SK-N-SH (cell line): ENCODE measurements at regions not wholly inside any gene's neighbourhood (a gene's known extent, or its start where the extent isn't known, plus 50 kb on each side); places are given as distances from the start of the nearest gene placed in this dataset.

Experiments used
- CTCF ChIA-PET: fragments of 300-600, 350-600 bp; formaldehyde crosslinking; extraction: SDS; loops from one replicate; lab custom pipeline; 2021; lab: Yijun Ruan, JAX
- POLR2A ChIA-PET: fragments of 350-600 bp; sonication (Branson Sonifier 250); formaldehyde crosslinking; extraction: SDS; loops from one replicate; lab custom pipeline; 2020; ENCODE audit warnings: antibody characterized with exemption, inconsistent platforms; lab: Yijun Ruan, JAX
- DNase-seq: peaks from one replicate; pipeline ENCODE4 v3.0.0; 2012
- H2AFZ ChIP-seq: fragments of 200-600 bp; sonication (generic); 2 replicates; pipeline ENCODE4 v1.8.1; 2016; ENCODE audit warnings: antibody characterized with exemption, mild to moderate bottlenecking, low read depth
- H3F3A ChIP-seq: fragments of 200-600 bp; sonication (generic); replicated peaks from 2 replicates; pipeline ENCODE3; 2016; ENCODE audit warnings: antibody characterized with exemption, mild to moderate bottlenecking; ENCODE audit not compliant: insufficient read depth
- H3K27ac ChIP-seq, 2 experiments: fragments of 200-500 bp in 1 of 2; fragments of 200-600 bp in 1 of 2; sonication (Bioruptor generic) in 1 of 2; sonication (generic), shearing (Covaris generic) in 1 of 2; 2 replicates each; pipeline versions ENCODE4 v1.5.1 to v1.6.1; 2014 to 2016; ENCODE audit warnings: low read depth in 2 of 2, inconsistent platforms in 1 of 2, low read length in 1 of 2, mild to moderate bottlenecking in 1 of 2, mixed read lengths in 1 of 2
- H3K27me3 ChIP-seq: fragments of 200-600 bp; sonication (generic), shearing (Covaris generic); 2 replicates; pipeline ENCODE4 v1.6.1; 2016; ENCODE audit warnings: mixed run types; ENCODE audit not compliant: insufficient read depth
- H3K36me3 ChIP-seq, 2 experiments: fragments of 200-500 bp in 1 of 2; fragments of 200-600 bp in 1 of 2; sonication (Bioruptor generic) in 1 of 2; sonication (generic) in 1 of 2; replicated peaks in 1 of 2; 2 replicates each; pipeline versions ENCODE3 to v1.5.1; 2014 to 2016; ENCODE audit warnings: low read length in 1 of 2, mild to moderate bottlenecking in 1 of 2; ENCODE audit not compliant: insufficient read depth in 2 of 2, control insufficient read depth in 1 of 2
- H3K4me1 ChIP-seq, 2 experiments: fragments of 200-500 bp in 1 of 2; fragments of 200-600 bp in 1 of 2; sonication (Bioruptor generic) in 1 of 2; sonication (generic), shearing (Covaris generic) in 1 of 2; 2 replicates each; pipeline versions ENCODE4 v1.5.1 to v1.6.1; 2014 to 2016; ENCODE audit warnings: low read depth in 1 of 2, low read length in 1 of 2, mixed run types in 1 of 2; ENCODE audit not compliant: insufficient read depth in 2 of 2, control insufficient read depth in 1 of 2
- H3K4me2 ChIP-seq: fragments of 200-600 bp; sonication (generic), shearing (Covaris generic); 2 replicates; pipeline ENCODE4 v1.6.1; 2017; ENCODE audit warnings: mixed run types
- H3K4me3 ChIP-seq, 2 experiments: fragments of 200-500 bp in 1 of 2; fragments of 200-600 bp in 1 of 2; sonication (Bioruptor generic) in 1 of 2; sonication (generic), shearing (Covaris generic) in 1 of 2; 2 replicates each; pipeline versions ENCODE4 v1.5.1 to v1.8.1; 2014 to 2016; ENCODE audit warnings: low read depth in 2 of 2, inconsistent platforms in 1 of 2, low read length in 1 of 2, mild to moderate bottlenecking in 1 of 2, mixed read lengths in 1 of 2, moderate library complexity in 1 of 2
- H3K79me2 ChIP-seq: fragments of 200-600 bp; sonication (generic); 2 replicates; pipeline ENCODE4 v1.8.1; 2017; ENCODE audit warnings: mild to moderate bottlenecking; ENCODE audit not compliant: insufficient read depth
- H3K9ac ChIP-seq: fragments of 200-600 bp; sonication (generic); 2 replicates; pipeline ENCODE4 v1.6.1; 2017; ENCODE audit warnings: mixed run types
- H3K9me2 ChIP-seq: fragments of 200-600 bp; sonication (generic); 2 replicates; pipeline ENCODE4 v1.6.1; 2017; ENCODE audit warnings: mixed run types
- H3K9me3 ChIP-seq: fragments of 200-600 bp; sonication (generic); 2 replicates; pipeline ENCODE4 v1.6.1; 2017; ENCODE audit warnings: mixed run types, mild to moderate bottlenecking, moderate library complexity
- H4K20me1 ChIP-seq: fragments of 200-600 bp; sonication (generic); 2 replicates; pipeline ENCODE4 v1.6.1; 2017; ENCODE audit warnings: mild to moderate bottlenecking, mixed run types; ENCODE audit not compliant: insufficient read depth
- EP300 ChIP-seq, 2 experiments: IDR thresholded peaks; 2 replicates each; pipeline versions ENCODE4 v1.4.0 to v1.6.1; 2012; ENCODE audit warnings: borderline replicate concordance in 1 of 2, low read depth in 1 of 2, low read length in 1 of 2
- EZH2phosphoT487 ChIP-seq: fragments of 200-600 bp; sonication (generic); IDR thresholded peaks from 2 replicates; pipeline ENCODE4 v1.6.1; 2017; ENCODE audit warnings: low read depth, mixed run types, mild to moderate bottlenecking, antibody characterized with exemption, moderate library complexity, borderline replicate concordance
- IRF3 ChIP-seq: fragments of 150-350 bp; IDR thresholded peaks from 2 replicates; pipeline ENCODE4 v1.6.1; 2016; ENCODE audit warnings: mild to moderate bottlenecking, low read depth, low read length
- JUND ChIP-seq: IDR thresholded peaks from 2 replicates; pipeline ENCODE4 v1.4.0; 2012
- MAX ChIP-seq: IDR thresholded peaks from 2 replicates; pipeline ENCODE4 v1.4.0; 2012; ENCODE audit warnings: low read depth
- MEF2A ChIP-seq: IDR thresholded peaks from 2 replicates; pipeline ENCODE4 v1.4.0; 2012; ENCODE audit warnings: low read depth, borderline replicate concordance
- MXI1 ChIP-seq: IDR thresholded peaks from 2 replicates; pipeline ENCODE4 v1.6.1; 2012; ENCODE audit warnings: mild to moderate bottlenecking, low read depth, low read length, improper control_type of control experiment
- NFIC ChIP-seq: IDR thresholded peaks from 2 replicates; pipeline ENCODE4 v1.4.0; 2012; ENCODE audit warnings: borderline replicate concordance
- NRF1 ChIP-seq: IDR thresholded peaks from 2 replicates; pipeline ENCODE4 v1.6.1; 2012; ENCODE audit warnings: low read depth, mild to moderate bottlenecking, low read length
- RAD21 ChIP-seq: IDR thresholded peaks from 2 replicates; pipeline ENCODE4 v1.6.1; 2012; ENCODE audit warnings: mild to moderate bottlenecking, low read length
- REST ChIP-seq: IDR thresholded peaks from 2 replicates; pipeline ENCODE4 v1.6.1; 2012; ENCODE audit warnings: mild to moderate bottlenecking, low read depth, low read length, moderate library complexity
- RXRA ChIP-seq: IDR thresholded peaks from 2 replicates; pipeline ENCODE4 v1.4.0; 2012; ENCODE audit warnings: low read depth, mild to moderate bottlenecking, borderline replicate concordance
- SIN3A ChIP-seq: IDR thresholded peaks from 2 replicates; pipeline ENCODE4 v1.6.1; 2012; ENCODE audit warnings: low read depth, mild to moderate bottlenecking, low read length, moderate library complexity, borderline replicate concordance
- TCF12 ChIP-seq: IDR thresholded peaks from 2 replicates; pipeline ENCODE4 v1.4.0; 2012
- TEAD4 ChIP-seq: IDR thresholded peaks from 2 replicates; pipeline ENCODE4 v1.4.0; 2012; ENCODE audit warnings: mild to moderate bottlenecking, borderline replicate concordance; ENCODE audit not compliant: insufficient read depth
- USF2 ChIP-seq: fragments of 150-350 bp; IDR thresholded peaks from 2 replicates; pipeline ENCODE4 v1.6.1; 2017; ENCODE audit warnings: antibody characterized with exemption, low read length, low read depth, borderline replicate concordance
- YY1 ChIP-seq: IDR thresholded peaks from 2 replicates; pipeline ENCODE4 v1.4.0; 2012; ENCODE audit warnings: low read depth, mild to moderate bottlenecking
- ZBTB33 ChIP-seq: IDR thresholded peaks from 2 replicates; pipeline ENCODE4 v1.4.0; 2012; ENCODE audit warnings: low read depth, borderline replicate concordance
- WGBS: methylation state at CpG from one replicate; pipeline ENCODE4 v1.1.6; 2017; ENCODE audit warnings: low lambda C conversion rate; 5-methylcytosine and 5-hydroxymethylcytosine counted together

DNA sequence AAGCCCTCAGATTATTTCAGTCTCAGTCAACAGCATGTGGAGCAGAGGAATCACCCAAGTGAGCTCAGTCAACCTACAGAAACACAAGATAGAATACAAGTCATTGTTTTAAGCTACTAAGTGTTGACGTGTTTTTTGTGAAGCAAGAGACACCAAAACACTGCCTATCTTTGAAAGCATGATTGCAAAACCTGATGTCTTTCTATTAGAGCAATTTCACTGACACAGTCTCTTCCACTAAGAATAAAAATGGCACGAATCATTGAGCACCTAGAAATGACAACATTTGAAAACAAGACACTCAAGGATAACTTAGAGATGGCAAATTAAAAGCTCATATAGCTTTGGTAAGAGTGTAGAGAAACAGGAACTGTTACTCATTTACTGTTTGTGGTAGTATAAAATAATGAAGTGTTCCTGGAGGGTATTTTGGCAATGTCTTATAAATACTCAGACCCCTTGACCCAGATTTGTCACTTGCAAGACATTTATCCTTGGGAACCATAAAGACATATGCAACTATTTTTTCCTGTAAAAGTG lies 407.1 kb upstream of the XYLT1 start:
- POLR2A ChIA-PET: no interaction called here

More for the DNA sequence above, 407.1 kb upstream of the XYLT1 start:
- H3K4me3 ChIP-seq: no peak overlapping the region
- H3K9me2 ChIP-seq: no peaks in the 10 kb centered on the region
- no peaks in the 10 kb centered on the region for H3K36me3 ChIP-seq
- no peak overlapping the region for H3K9ac ChIP-seq
- no peak overlapping the region for H2AFZ ChIP-seq
- H3K9me3 ChIP-seq: no peaks in the 10 kb centered on the region
- H3K27me3 ChIP-seq: no peaks in the 10 kb centered on the region
- CTCF ChIA-PET: no interaction called here
- H3K79me2 ChIP-seq: no peaks in the 10 kb centered on the region
- H3K4me2 ChIP-seq: no peak overlapping the region
- H4K20me1 ChIP-seq: no peaks in the 10 kb centered on the region
- TF ChIP-seq TCF12: no peak
- no peak for TF ChIP-seq RAD21
- no peak for TF ChIP-seq NRF1
- no peak for TF ChIP-seq REST
- TF ChIP-seq IRF3: no peak
- TF ChIP-seq SIN3A: no peak
- no peak for TF ChIP-seq EP300 (IDR thresholded peaks at IDR 0.05; ENCODE audit: borderline replicate concordance in 1 of 2, low read depth in 1 of 2, low read length in 1 of 2)
- TF ChIP-seq USF2: no peak
- no peak for TF ChIP-seq MXI1
- TF ChIP-seq TEAD4: no peak
- TF ChIP-seq YY1: no peak
- no peak for TF ChIP-seq NFIC
- no peak for TF ChIP-seq RXRA
- TF ChIP-seq MAX: no peak
- no peak for TF ChIP-seq MEF2A
- no peak for TF ChIP-seq JUND
- TF ChIP-seq ZBTB33: no peak
- no peak for TF ChIP-seq EZH2phosphoT487
- no peak overlapping the region for H3K27ac ChIP-seq
- DNase-seq: no peak
- no peaks in the 10 kb centered on the region for H3F3A ChIP-seq
- no peaks in the 10 kb centered on the region for H3K4me1 ChIP-seq
- WGBS: 32% methylated on average over 2 of the region's 2 CpGs
